Activated T-cell treated with anti-CD3 and anti-CD28 coated beads, Interleukin-2, amount 50 U/mL, for 72 hours (primary cell): ENCODE measurements at regions not wholly inside any gene's neighbourhood (a gene's known extent, or its start where the extent isn't known, plus 50 kb on each side); places are given as distances from the start of the nearest gene placed in this dataset.

Source experiments
- ATAC-seq, 2 donors: fragments of 150-1000 bp; cut with Tn5 transposase; replicated peaks in 1 of 2; 2 replicates each; pipeline ENCODE4 v1.10.0; 2021; ENCODE audit warnings: moderate library complexity in 2 of 2, mild to moderate bottlenecking in 1 of 2
- DNase-seq, 2 donors: peaks; one replicate each; pipeline ENCODE4 v3.0.0; 2021 to 2022; ENCODE audit warnings: mixed read lengths in 1 of 2
- H3K27ac Mint-ChIP-seq: one replicate; pipeline ENCODE4 v1.8.0; 2022; ENCODE audit warnings: mild to moderate bottlenecking, moderate library complexity, mixed read lengths
- H3K27me3 Mint-ChIP-seq: one replicate; pipeline ENCODE4 v1.8.0; 2022; ENCODE audit warnings: low read depth, mixed read lengths
- H3K36me3 Mint-ChIP-seq, 2 donors: one replicate each; pipeline ENCODE4 v1.8.0; 2022; ENCODE audit warnings: mixed read lengths in 2 of 2, mild to moderate bottlenecking in 1 of 2; ENCODE audit not compliant: insufficient read depth in 2 of 2
- H3K4me1 Mint-ChIP-seq: one replicate; pipeline ENCODE4 v1.8.0; 2022; ENCODE audit warnings: low read depth, mixed read lengths
- H3K4me3 Mint-ChIP-seq, 2 donors: one replicate each; pipeline ENCODE4 v1.8.0; 2022; ENCODE audit warnings: mild to moderate bottlenecking in 2 of 2, mixed read lengths in 2 of 2, moderate library complexity in 2 of 2
- H3K9me3 Mint-ChIP-seq, 2 donors: one replicate each; pipeline ENCODE4 v1.8.0; 2022; ENCODE audit warnings: mixed read lengths in 2 of 2

DNA sequence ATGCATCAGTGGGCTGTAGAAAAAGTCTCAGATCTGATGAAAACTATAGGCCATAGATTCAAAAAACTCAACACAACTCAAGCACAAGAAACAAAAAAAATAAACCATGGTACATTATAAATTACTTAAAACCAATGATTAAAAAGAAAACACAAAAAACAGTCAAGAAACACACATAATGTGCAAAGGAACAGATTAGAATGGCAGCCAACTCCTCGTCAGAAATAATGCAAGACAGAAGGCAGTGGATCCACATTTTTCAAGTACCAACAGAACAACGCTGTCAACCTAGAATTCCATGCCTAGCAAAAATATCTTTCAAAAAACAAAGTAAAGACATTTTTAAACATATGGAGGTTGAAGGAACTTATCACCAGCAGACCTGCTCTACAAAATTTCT, 69.7 kb downstream of the PSMB1 start:
- no peak for DNase-seq
- peaks cover 2% of the 10 kb centered on the region in 2 donors for H3K36me3 Mint-ChIP-seq
- H3K27me3 Mint-ChIP-seq = peaks cover 20% of the 10 kb centered on the region
- H3K9me3 Mint-ChIP-seq = peaks cover 4% of the 10 kb centered on the region in 2 donors
- ATAC-seq = no peak
- H3K4me1 Mint-ChIP-seq = no peaks in the 10 kb centered on the region
- H3K4me3 Mint-ChIP-seq = no peak overlapping the region
- H3K27ac Mint-ChIP-seq = no peak overlapping the region

DNA sequence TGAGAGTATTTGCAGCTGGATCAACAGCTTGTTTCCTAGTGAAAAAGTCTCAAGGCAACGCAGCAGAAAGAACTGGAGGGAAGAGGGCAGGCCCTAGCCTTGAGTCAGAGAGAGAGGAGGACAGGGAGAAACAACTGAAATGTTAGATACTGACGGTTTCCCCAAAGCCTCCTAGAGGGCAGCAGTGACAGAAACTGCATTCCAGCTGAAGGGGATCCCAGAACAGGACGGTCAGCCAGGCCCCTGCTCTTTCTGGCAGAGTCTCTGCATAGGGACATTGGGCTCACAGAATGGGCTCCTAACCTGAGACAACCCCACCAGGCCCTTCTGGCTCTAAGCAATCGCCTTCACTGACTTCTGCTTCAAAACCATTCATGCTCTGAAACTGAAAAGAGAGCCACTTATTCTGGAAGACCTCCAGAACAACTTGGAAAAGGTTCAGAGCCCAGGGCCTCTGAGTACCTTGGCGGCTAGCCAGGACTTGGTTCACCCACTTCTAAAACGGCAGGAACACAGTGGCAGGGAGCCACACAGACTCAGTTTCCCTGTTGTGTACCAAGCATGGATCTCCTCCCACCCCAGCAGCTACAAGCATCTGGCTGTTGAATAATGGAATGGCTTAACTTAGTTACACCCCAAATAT, 72.9 kb downstream of the PSMB1 start:
- ATAC-seq (no peak), DNase-seq (no peak)
- Mint-ChIP-seq H3K4me3 (no peak overlapping the region), H3K36me3 (peaks cover 2% of the 10 kb centered on the region in 2 donors), H3K4me1 (no peaks in the 10 kb centered on the region), H3K27me3 (peaks cover 13% of the 10 kb centered on the region), H3K27ac (no peak overlapping the region), H3K9me3 (peaks cover 4% of the 10 kb centered on the region in 2 donors)

DNA sequence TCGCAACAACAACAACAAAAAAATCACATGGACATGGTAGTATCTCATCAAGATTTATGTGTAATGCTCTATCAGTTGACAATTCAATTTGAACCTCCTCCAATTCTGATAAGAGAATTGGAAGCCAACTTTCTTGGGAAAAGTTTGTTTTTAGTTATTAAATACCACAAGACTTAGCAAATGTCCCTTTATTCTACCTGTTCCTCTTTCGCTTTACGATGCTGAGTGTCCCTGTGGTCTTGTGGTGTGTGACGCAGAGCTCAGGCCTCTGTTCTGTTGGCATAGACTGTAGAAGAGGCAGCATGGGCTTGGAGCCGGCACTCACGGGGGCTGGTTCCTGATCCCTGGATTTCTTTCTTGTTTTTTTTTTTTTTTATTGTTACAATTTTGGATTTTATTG, 76.7 kb downstream of the PSMB1 start:
- H3K27me3 Mint-ChIP-seq = peaks cover 13% of the 10 kb centered on the region
- H3K9me3 Mint-ChIP-seq = no peaks in the 10 kb centered on the region
- no peaks in the 10 kb centered on the region for H3K36me3 Mint-ChIP-seq
- ATAC-seq = no peak
- no peaks in the 10 kb centered on the region for H3K4me1 Mint-ChIP-seq
- no peak for DNase-seq
- H3K4me3 Mint-ChIP-seq = no peak overlapping the region
- H3K27ac Mint-ChIP-seq = no peak overlapping the region

- Mint-ChIP-seq H3K4me1 (no peaks in the 10 kb centered on the region), H3K36me3 (no peaks in the 10 kb centered on the region), H3K27ac (no peak overlapping the region), H3K27me3 (peaks cover 13% of the 10 kb centered on the region), H3K4me3 (no peak overlapping the region), H3K9me3 (no peaks in the 10 kb centered on the region)
- no peak for DNase-seq
- no peak for ATAC-seq
Measured at GRCh38 chr6:170475118-170475517, 78.0 kb downstream of the PSMB1 start.

GRCh38 chr6:170473801-170474200, 79.3 kb downstream of the PSMB1 start:
- Mint-ChIP-seq H3K4me1 (no peaks in the 10 kb centered on the region), H3K27ac (no peak overlapping the region), H3K9me3 (no peaks in the 10 kb centered on the region), H3K27me3 (peaks cover 13% of the 10 kb centered on the region), H3K36me3 (no peaks in the 10 kb centered on the region), H3K4me3 (no peak overlapping the region)
- ATAC-seq (no peak), DNase-seq (no peak)

- no peaks in the 10 kb centered on the region for H3K4me1 Mint-ChIP-seq
- H3K9me3 Mint-ChIP-seq = peaks cover 0 to under 1% of the 10 kb centered on the region in 2 donors
- no peak overlapping the region for H3K27ac Mint-ChIP-seq
- ATAC-seq (no peak), DNase-seq (no peak)
- H3K36me3 Mint-ChIP-seq = peaks cover 0 to under 1% of the 10 kb centered on the region in 2 donors
- H3K27me3 Mint-ChIP-seq = peaks cover 13% of the 10 kb centered on the region
- no peak overlapping the region for H3K4me3 Mint-ChIP-seq
Measured at GRCh38 chr6:170473301-170473717, 79.8 kb downstream of the PSMB1 start.

- H3K27me3 Mint-ChIP-seq = peaks cover 13% of the 10 kb centered on the region
- H3K4me3 Mint-ChIP-seq = no peak overlapping the region
- no peak overlapping the region for H3K27ac Mint-ChIP-seq
- peaks cover 3% of the 10 kb centered on the region in 2 donors for H3K36me3 Mint-ChIP-seq
- peaks cover 2 to 5% of the 10 kb centered on the region in 2 donors for H3K9me3 Mint-ChIP-seq
- ATAC-seq (no peak), DNase-seq (no peak)
- no peaks in the 10 kb centered on the region for H3K4me1 Mint-ChIP-seq
Measured at GRCh38 chr6:170471491-170471890, 81.6 kb downstream of the PSMB1 start.

DNA sequence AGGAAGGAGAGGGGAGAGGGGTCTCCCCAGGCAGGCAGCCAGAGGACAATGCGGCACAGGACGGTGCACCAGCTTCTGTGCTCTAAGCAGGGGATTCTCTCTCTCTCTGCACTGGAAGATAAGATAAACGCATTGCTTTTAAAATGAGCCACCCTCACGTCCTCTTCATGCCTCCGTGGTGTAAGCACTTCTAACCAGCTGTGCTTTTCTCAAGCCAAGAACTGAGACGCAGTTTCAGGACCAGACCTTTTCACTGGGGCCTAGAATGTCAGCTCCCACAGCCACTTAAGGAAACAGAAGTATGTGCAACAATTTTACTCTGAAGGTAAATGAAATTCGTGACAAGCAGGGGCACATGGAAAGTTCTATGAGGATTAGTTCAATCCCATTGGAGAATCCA, 82.4 kb downstream of the PSMB1 start:
- ATAC-seq = no peak
- Mint-ChIP-seq H3K9me3 (peaks cover 2 to 7% of the 10 kb centered on the region in 2 donors), H3K4me3 (no peak overlapping the region), H3K27ac (no peak overlapping the region), H3K36me3 (peaks cover 3 to 6% of the 10 kb centered on the region in 2 donors), H3K27me3 (peaks cover 13% of the 10 kb centered on the region), H3K4me1 (no peaks in the 10 kb centered on the region)
- no peak for DNase-seq

DNA sequence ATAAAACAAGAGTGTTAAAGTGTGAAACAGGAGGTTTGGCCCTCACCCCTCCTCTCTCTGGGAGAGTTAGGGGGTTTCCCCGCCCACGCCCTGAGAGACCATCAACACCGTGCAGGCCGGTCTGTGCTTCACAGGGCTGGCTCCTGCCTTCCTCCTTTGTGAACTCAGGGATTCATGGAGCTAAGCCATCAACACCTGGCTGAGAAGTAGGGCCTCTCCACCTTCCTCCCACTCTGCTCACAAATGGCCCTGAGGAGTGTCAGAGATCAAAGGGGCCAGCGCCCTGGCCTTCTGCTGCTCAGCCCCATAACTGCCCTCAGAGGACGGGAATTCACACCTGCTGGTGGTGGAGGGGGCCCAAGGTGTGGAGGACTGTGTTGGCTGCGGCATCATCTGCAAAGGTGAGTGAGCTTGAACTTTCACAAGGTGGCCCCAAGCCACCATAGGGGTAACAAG, 88.6 kb downstream of the PSMB1 start:
- H3K4me3 Mint-ChIP-seq = no peak overlapping the region
- peaks cover 5% of the 10 kb centered on the region for H3K4me1 Mint-ChIP-seq

GRCh38 chr6:170464080-170464479, 89.0 kb downstream of the PSMB1 start:
- Mint-ChIP-seq H3K9me3 (peaks cover 3 to 8% of the 10 kb centered on the region in 2 donors), H3K27ac (no peak overlapping the region), H3K4me1 (peaks cover 5% of the 10 kb centered on the region), H3K36me3 (peaks cover 3 to 7% of the 10 kb centered on the region in 2 donors), H3K4me3 (no peak overlapping the region), H3K27me3 (no peaks in the 10 kb centered on the region)
- ATAC-seq (no peak), DNase-seq (no peak)

More for the DNA sequence above, 88.6 kb downstream of the PSMB1 start:
- Mint-ChIP-seq H3K36me3 (peaks cover 3 to 7% of the 10 kb centered on the region in 2 donors), H3K27me3 (no peaks in the 10 kb centered on the region), H3K27ac (no peak overlapping the region), H3K9me3 (peaks cover 3 to 8% of the 10 kb centered on the region in 2 donors)
- ATAC-seq = peak in 1 of 2 donors; percentile 35
- DNase-seq = no peak

- H3K4me3 Mint-ChIP-seq = no peak overlapping the region
- no peaks in the 10 kb centered on the region for H3K27me3 Mint-ChIP-seq
- H3K9me3 Mint-ChIP-seq = peaks cover 2 to 6% of the 10 kb centered on the region in 2 donors
- H3K36me3 Mint-ChIP-seq = peaks cover 1 to 7% of the 10 kb centered on the region in 2 donors
- ATAC-seq = no peak
- peaks cover 5% of the 10 kb centered on the region for H3K4me1 Mint-ChIP-seq
- no peak overlapping the region for H3K27ac Mint-ChIP-seq
- no peak for DNase-seq
Measured at GRCh38 chr6:170463101-170463721, 89.9 kb downstream of the PSMB1 start.

- no peak overlapping the region for H3K27ac Mint-ChIP-seq
- no peak for ATAC-seq
Measured at GRCh38 chr6:170462366-170463020, 90.6 kb downstream of the PSMB1 start.

DNA sequence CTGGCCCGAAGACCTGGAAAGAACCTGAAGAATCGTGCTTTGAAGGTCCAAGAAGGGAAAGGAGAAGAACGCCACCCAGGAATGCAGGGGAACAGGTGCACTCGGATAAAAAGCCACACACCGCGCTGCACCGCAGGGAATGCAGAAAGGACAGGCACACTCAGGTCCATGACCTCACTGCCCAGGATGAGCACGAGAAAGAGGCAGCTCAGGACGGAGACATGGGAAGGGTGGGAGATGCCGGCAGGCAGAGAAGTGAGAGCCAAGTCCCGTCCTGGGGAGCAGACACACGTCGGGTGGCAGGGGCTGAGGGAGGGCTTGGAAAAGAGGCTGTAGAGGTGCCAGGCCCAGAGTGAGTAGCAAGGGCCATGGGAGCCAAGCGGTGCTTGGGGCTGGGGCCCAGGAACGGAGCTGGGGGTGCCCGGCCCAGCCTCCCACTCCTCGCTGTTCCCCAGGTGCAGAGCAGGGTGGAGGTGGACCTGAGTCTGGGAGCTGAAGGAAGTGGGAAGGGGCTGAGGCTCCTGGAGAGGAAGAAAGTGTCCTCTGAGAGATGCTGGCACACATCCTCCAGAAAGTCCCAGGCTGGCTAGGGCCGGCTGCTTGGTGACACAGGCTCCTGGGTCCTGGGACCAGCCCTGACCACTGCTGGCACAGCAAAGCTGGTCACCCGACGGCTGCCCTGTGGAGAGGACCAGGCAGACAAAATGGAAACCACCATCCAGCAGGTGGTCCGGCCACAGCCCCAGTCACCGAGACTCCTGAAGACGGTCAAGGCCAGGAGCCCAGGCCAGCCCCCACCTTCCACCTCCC, 91.3 kb downstream of the PSMB1 start:
- Mint-ChIP-seq H3K27ac (no peak overlapping the region), H3K4me1 (peaks cover 5% of the 10 kb centered on the region)

More at GRCh38 chr6:170462366-170463020, 90.6 kb downstream of the PSMB1 start:
- Mint-ChIP-seq H3K4me3 (no peak overlapping the region), H3K36me3 (peaks cover 0 to 3% of the 10 kb centered on the region in 2 donors), H3K9me3 (peaks cover 1 to 3% of the 10 kb centered on the region in 2 donors), H3K4me1 (peaks cover 5% of the 10 kb centered on the region), H3K27me3 (no peaks in the 10 kb centered on the region)
- no peak for DNase-seq

More for the DNA sequence above, 91.3 kb downstream of the PSMB1 start:
- H3K9me3 Mint-ChIP-seq = peaks cover 1 to 3% of the 10 kb centered on the region in 2 donors
- H3K4me3 Mint-ChIP-seq = no peak overlapping the region
- H3K36me3 Mint-ChIP-seq = peaks cover 0 to 3% of the 10 kb centered on the region in 2 donors
- DNase-seq (no peak), ATAC-seq (no peak)
- H3K27me3 Mint-ChIP-seq = no peaks in the 10 kb centered on the region
